Mesothelial cell of epicardium (in vitro differentiated cells): ENCODE measurements at regions not wholly inside any gene's neighbourhood (a gene's known extent, or its start where the extent isn't known, plus 50 kb on each side); places are given as distances from the start of the nearest gene placed in this dataset.
A peak's percentile ranks its signal among the peaks of the same experiment; 100 is the strongest.
"Not testable (repeated sequence)": the region's sequence is repeated elsewhere in the genome, so short reads cannot be mapped to it uniquely, and the experiment has no call there.

ENCODE experiments used
- DNase-seq, 2 experiments: peaks; one replicate each; pipeline ENCODE4 v3.0.0; 2021; ENCODE audit warnings: low spot score in 2 of 2; ENCODE audit not compliant: unreplicated experiment in 2 of 2
- H3K27ac Mint-ChIP-seq: 2 replicates; pipeline ENCODE4 v1.8.0; 2021; ENCODE audit warnings: mixed read lengths
- H3K27me3 Mint-ChIP-seq: 2 replicates; pipeline ENCODE4 v1.8.0; 2021; ENCODE audit warnings: low read depth, mixed read lengths
- H3K36me3 Mint-ChIP-seq: 2 replicates; pipeline ENCODE4 v1.8.0; 2021; ENCODE audit warnings: mixed read lengths
- H3K4me1 Mint-ChIP-seq: 2 replicates; pipeline ENCODE4 v1.8.0; 2021; ENCODE audit warnings: mixed read lengths
- H3K4me3 Mint-ChIP-seq: 2 replicates; pipeline ENCODE4 v1.8.0; 2021; ENCODE audit warnings: mild to moderate bottlenecking, moderate library complexity, mixed read lengths
- H3K9me3 Mint-ChIP-seq: 2 replicates; pipeline ENCODE4 v1.8.0; 2021; ENCODE audit warnings: mixed read lengths
- TF ChIP-seq, protein P1 (sequence below): fragments of 200-600 bp; sonication (generic); IDR thresholded peaks from one replicate; pipeline ENCODE4 v1.5.0; 2021; ENCODE audit warnings: antibody characterized with exemption; ENCODE audit not compliant: unreplicated experiment

DNA sequence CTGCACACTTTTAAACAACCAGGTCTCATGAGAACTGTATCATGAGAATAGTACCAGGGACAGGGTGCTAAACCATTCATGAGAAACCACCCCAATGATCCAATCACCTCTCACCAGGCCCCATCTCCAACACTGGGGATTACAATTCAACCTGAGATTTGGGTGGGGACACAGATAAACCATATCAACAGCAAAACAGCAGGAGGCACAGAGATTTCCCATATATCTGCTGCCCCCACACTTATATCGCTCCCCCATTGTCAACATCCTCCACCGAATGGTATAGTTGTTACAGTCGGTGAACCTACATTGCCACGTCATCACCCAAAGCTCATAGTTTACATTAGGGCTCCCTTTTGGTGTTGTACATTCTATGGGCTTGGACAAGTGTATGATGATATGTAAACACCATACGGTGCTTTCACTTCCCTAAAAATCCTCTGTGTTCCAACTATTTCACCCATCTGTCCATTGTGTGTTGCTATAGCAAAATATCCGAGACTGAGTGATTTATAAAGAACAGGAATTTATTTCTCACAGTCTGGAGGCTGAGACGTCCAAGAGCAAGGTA, 224.8 kb downstream of the FAM43A start:
- TF ChIP-seq, protein P1, sequence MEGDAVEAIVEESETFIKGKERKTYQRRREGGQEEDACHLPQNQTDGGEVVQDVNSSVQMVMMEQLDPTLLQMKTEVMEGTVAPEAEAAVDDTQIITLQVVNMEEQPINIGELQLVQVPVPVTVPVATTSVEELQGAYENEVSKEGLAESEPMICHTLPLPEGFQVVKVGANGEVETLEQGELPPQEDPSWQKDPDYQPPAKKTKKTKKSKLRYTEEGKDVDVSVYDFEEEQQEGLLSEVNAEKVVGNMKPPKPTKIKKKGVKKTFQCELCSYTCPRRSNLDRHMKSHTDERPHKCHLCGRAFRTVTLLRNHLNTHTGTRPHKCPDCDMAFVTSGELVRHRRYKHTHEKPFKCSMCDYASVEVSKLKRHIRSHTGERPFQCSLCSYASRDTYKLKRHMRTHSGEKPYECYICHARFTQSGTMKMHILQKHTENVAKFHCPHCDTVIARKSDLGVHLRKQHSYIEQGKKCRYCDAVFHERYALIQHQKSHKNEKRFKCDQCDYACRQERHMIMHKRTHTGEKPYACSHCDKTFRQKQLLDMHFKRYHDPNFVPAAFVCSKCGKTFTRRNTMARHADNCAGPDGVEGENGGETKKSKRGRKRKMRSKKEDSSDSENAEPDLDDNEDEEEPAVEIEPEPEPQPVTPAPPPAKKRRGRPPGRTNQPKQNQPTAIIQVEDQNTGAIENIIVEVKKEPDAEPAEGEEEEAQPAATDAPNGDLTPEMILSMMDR, result no peak
- Mint-ChIP-seq H3K36me3 (no peaks in the 10 kb centered on the region), H3K4me3 (no peak overlapping the region), H3K4me1 (peaks cover 2% of the 10 kb centered on the region), H3K27ac (no peak overlapping the region), H3K27me3 (peaks cover 3% of the 10 kb centered on the region), H3K9me3 (no peaks in the 10 kb centered on the region)
- no peak for DNase-seq

DNA sequence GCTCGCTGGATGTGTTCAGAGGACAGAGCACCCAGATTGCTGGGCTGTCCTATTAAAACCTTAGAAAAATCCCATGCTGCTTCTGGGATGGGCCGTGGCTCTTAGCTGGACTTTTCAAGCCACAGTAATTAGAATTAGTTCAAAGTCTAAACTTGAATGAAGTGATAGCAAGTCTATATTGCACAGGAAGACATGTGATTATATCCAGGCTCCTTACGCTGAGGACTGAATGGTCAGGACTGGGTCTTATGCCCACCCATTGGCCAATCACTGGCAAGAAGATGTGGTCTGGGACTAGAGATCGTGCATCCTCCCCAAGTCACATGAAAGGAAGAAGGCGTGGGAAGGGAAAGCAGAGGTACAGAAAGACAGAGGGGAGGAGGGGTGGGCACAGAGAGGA, 227.6 kb downstream of the FAM43A start:
- peaks cover 3% of the 10 kb centered on the region for H3K27me3 Mint-ChIP-seq
- peaks cover 5% of the 10 kb centered on the region for H3K9me3 Mint-ChIP-seq
- no peak overlapping the region for H3K27ac Mint-ChIP-seq
- H3K36me3 Mint-ChIP-seq, result no peaks in the 10 kb centered on the region
- no peak for DNase-seq
- H3K4me3 Mint-ChIP-seq, result no peak overlapping the region
- TF ChIP-seq, protein P1, result no peak
- H3K4me1 Mint-ChIP-seq, result peaks cover 2% of the 10 kb centered on the region

DNA sequence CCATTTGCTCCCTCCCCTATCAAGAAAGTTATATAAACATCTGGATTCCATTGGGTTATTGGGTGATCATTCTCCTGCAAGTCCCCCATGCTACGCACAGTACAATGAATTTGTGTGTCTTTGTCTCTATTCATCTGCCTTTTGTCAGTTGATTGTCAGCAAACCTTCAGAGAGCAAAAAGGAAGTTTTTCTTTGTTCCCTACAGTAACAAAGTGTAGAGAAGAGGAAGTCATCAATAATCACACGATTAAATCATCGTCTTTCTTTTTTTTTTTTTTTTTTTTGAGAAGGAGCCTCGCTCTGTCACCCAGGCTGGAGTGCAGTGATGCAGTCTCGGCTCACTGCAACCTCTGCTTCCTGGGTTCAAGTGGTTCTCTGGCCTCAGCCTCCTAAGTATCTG, 239.2 kb downstream of the FAM43A start:
- not testable (repeated sequence) for H3K9me3 Mint-ChIP-seq, DNase-seq, H3K36me3 Mint-ChIP-seq, H3K27ac Mint-ChIP-seq, H3K4me3 Mint-ChIP-seq, H3K27me3 Mint-ChIP-seq
- peaks cover 21% of the 10 kb centered on the region for H3K4me1 Mint-ChIP-seq

DNA sequence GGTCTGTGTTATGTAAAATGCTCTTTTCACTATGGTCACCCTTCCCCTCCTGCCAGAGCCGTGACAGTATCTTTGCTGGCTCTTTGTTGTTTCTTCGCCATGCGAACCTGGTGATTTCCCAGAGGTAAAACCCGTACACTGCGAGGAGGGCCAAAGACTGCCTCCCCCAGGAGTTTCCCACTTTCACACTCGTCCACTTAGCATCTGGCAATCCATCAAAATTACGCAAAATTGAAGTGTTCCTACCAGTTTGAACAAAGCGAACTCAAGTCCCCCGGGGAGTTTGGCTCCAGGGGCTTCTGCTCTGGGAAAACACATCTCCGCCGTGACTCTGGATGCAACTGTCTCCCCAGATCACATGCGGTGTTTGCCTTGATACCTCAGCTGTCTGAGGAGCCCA, 239.9 kb downstream of the FAM43A start:
- DNase-seq, result no peak
- Mint-ChIP-seq H3K9me3 (peaks cover 4% of the 10 kb centered on the region), H3K27ac (no peak overlapping the region), H3K27me3 (no peaks in the 10 kb centered on the region), H3K4me3 (no peak overlapping the region), H3K4me1 (peaks cover 28% of the 10 kb centered on the region), H3K36me3 (no peaks in the 10 kb centered on the region)
- TF ChIP-seq, protein P1, result no peak

DNA sequence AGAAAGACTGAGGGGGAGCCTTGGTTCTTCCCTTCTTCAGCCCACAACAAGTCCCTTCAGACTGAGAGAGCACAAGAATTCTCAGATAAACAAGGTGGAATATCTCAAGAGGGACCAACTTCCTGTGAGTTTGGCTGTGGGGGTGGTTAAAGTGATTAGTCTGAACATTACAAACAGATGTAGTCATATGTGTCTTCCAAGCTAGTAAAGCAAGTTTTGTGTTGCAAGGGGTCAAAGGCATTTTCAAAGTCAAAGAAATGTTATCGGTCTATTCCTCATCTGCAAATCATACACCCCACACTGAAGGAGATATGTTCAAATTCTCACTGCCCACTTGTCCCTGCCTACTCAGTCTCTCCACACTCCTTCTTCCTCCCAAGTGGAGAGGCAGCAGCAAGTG, 242.5 kb downstream of the FAM43A start:
- Mint-ChIP-seq H3K27ac (peak overlapping the region; percentile 43), H3K4me3 (no peak overlapping the region), H3K36me3 (no peaks in the 10 kb centered on the region)

DNA sequence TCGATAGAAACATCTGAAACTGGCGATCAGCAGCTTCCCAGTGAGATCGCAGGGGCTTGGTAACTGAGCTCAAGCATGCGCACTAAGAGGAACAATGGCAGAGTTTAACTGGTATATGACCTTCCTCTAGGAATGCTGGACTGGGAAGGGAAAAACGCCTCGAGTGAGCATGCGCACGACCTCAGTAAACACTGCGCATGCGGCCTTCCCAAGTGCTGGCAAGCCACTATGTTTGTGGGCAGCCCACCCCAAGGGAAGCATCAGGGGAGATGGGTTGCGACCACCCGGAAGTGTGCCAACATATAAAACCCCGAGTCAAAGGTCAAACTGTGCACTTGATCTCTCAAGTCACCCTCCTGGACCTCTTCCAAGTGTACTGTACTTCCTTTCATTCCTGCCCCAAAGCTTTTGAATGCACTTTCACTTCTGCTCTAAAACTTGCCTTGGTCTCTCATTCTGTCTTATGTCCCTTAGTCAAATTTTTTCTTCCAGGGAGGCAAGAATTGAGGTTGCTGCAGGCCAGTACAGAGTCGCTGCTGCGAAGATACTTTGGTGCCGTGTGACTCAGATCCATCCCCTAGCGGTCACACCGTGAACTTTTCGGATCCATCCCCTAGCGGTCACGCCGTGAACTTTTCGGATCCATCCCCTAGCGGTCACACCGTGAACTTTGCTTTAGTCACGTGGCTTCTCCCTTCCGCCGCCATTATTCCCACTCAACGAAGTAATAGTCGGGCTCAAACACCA, 243.3 kb downstream of the FAM43A start:
- peaks cover 39% of the 10 kb centered on the region for H3K4me1 Mint-ChIP-seq
- DNase-seq, result no peak
- peaks cover 8% of the 10 kb centered on the region for H3K9me3 Mint-ChIP-seq
- peak overlapping the region; percentile 40 for H3K27ac Mint-ChIP-seq
- H3K36me3 Mint-ChIP-seq, result no peaks in the 10 kb centered on the region
- TF ChIP-seq, protein P1, result peak; percentile 86
- no peaks in the 10 kb centered on the region for H3K27me3 Mint-ChIP-seq
- no peak overlapping the region for H3K4me3 Mint-ChIP-seq

More for the DNA sequence above, 242.5 kb downstream of the FAM43A start:
- TF ChIP-seq, protein P1, result no peak
- peaks cover 39% of the 10 kb centered on the region for H3K4me1 Mint-ChIP-seq
- no peak for DNase-seq
- H3K9me3 Mint-ChIP-seq, result peaks cover 8% of the 10 kb centered on the region
- H3K27me3 Mint-ChIP-seq, result no peaks in the 10 kb centered on the region
